Transverse colon (tissue), 4 donors: ENCODE measurements at regions not wholly inside any gene's neighbourhood (a gene's known extent, or its start where the extent isn't known, plus 50 kb on each side); places are given as distances from the start of the nearest gene placed in this dataset.

Source experiments
- EP300 ChIP-seq: sonication (generic); formaldehyde crosslinking; IDR thresholded peaks from one replicate; pipeline ENCODE4 v1.6.1; 2017; ENCODE audit warnings: antibody characterized with exemption, low read depth
- POLR2AphosphoS5 ChIP-seq, 3 donors: sonication (generic); formaldehyde crosslinking; IDR thresholded peaks; one replicate each; pipeline ENCODE4 v1.6.1; 2016; ENCODE audit warnings: antibody characterized with exemption in 3 of 3
- TF ChIP-seq, protein P1 (sequence below), 5 experiments: fragments of 200-600 bp in 3 of 5; fragments of 450-650 bp in 2 of 5; sonication (generic) in 3 of 5; IDR thresholded peaks; 1 replicate in 2 of 5; 2 replicates in 3 of 5; pipeline ENCODE4 v1.5.1; 2016 to 2017; ENCODE audit warnings: antibody characterized with exemption in 5 of 5, inconsistent platforms in 3 of 5, mild to moderate bottlenecking in 2 of 5, moderate library complexity in 1 of 5

DNA sequence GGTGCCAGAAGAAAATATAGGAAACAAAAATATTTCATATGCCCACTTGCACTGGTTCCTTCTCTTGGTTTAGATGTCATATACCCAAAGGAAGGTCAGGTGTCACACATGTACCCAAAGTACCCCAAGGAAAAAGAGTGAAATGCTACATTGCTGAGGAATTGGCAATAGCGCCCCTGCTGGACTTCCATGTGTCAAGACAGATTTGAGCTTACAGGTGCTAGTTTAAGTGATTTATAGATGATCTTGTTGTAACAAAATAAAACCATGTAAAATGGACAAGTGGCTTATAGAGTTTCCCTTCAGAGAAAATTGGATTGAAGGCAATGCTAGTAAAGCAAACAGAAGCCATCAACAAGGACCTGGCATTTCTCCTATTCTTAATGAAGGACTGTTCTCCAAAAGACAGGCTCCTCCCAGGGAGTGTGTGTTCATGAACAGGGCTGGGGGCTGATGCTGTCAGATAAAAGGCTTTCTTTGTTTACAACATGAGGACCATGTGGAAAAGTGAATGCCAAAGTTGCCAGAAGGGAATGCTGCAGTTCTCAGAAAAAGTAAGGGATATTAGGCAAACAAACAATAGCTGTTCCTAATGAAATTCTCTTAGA lies 64.3 kb upstream of the PAK5 start:
- TF ChIP-seq POLR2AphosphoS5 (IDR thresholded peaks at IDR 0.05) (no peak), EP300 (no peak)
- TF ChIP-seq, protein P1, sequence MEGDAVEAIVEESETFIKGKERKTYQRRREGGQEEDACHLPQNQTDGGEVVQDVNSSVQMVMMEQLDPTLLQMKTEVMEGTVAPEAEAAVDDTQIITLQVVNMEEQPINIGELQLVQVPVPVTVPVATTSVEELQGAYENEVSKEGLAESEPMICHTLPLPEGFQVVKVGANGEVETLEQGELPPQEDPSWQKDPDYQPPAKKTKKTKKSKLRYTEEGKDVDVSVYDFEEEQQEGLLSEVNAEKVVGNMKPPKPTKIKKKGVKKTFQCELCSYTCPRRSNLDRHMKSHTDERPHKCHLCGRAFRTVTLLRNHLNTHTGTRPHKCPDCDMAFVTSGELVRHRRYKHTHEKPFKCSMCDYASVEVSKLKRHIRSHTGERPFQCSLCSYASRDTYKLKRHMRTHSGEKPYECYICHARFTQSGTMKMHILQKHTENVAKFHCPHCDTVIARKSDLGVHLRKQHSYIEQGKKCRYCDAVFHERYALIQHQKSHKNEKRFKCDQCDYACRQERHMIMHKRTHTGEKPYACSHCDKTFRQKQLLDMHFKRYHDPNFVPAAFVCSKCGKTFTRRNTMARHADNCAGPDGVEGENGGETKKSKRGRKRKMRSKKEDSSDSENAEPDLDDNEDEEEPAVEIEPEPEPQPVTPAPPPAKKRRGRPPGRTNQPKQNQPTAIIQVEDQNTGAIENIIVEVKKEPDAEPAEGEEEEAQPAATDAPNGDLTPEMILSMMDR (IDR thresholded peaks at IDR 0.05) = peak in 2 of 5 experiments; percentile 16 to 19
